ENCODE measurements at regions not wholly inside any gene's neighbourhood (a gene's known extent, or its start where the extent isn't known, plus 50 kb on each side); places are given as distances from the start of the nearest gene placed in this dataset.

DNA sequence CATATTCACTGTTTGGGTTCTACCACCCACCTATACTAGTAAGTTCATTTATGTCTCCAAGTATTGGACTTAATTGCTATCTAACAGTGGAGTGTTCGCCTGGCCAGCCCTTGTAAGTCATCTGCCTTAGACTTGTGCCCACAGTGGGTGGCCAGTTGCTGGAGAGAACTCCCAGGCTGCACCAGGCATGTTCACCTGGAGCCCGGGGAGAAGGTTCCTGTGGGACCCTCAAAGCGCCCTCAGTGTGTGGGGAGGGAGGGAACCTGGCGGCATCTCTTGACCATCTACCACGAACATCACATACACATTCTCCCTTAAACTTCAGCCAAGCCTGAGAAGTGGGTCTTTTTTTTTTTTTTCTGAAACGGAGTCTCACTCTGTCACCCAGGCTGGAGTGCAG is 138.1 kb downstream of the CPZ start:
- peaks cover 20% of the 10 kb centered on the region for H3K27me3 Mint-ChIP-seq (ENCODE audit: unreplicated experiment)
- H3K27ac Mint-ChIP-seq (ENCODE audit: unreplicated experiment), result no peak overlapping the region
- H3K4me1 Mint-ChIP-seq (ENCODE audit: low read depth, unreplicated experiment), result no peaks in the 10 kb centered on the region
- intact Hi-C loops (cut with micrococcal nuclease; ENCODE audit: unreplicated experiment), result no loop called here
- no peak for DNase-seq
- TF ChIP-seq, protein P1, sequence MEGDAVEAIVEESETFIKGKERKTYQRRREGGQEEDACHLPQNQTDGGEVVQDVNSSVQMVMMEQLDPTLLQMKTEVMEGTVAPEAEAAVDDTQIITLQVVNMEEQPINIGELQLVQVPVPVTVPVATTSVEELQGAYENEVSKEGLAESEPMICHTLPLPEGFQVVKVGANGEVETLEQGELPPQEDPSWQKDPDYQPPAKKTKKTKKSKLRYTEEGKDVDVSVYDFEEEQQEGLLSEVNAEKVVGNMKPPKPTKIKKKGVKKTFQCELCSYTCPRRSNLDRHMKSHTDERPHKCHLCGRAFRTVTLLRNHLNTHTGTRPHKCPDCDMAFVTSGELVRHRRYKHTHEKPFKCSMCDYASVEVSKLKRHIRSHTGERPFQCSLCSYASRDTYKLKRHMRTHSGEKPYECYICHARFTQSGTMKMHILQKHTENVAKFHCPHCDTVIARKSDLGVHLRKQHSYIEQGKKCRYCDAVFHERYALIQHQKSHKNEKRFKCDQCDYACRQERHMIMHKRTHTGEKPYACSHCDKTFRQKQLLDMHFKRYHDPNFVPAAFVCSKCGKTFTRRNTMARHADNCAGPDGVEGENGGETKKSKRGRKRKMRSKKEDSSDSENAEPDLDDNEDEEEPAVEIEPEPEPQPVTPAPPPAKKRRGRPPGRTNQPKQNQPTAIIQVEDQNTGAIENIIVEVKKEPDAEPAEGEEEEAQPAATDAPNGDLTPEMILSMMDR (IDR thresholded peaks at IDR 0.05; ENCODE audit: unreplicated experiment), result no peak
- H3K4me3 Mint-ChIP-seq (ENCODE audit: low read depth, unreplicated experiment), result no peak overlapping the region
- no TSS peak for BruUV-seq (replicated peaks)
- CTCF ChIA-PET, result no interaction called here
- H3K36me3 Mint-ChIP-seq (ENCODE audit: insufficient read depth, unreplicated experiment), result no peaks in the 10 kb centered on the region
- H3K9me3 Mint-ChIP-seq (ENCODE audit: low read depth, unreplicated experiment), result no peaks in the 10 kb centered on the region

DNA sequence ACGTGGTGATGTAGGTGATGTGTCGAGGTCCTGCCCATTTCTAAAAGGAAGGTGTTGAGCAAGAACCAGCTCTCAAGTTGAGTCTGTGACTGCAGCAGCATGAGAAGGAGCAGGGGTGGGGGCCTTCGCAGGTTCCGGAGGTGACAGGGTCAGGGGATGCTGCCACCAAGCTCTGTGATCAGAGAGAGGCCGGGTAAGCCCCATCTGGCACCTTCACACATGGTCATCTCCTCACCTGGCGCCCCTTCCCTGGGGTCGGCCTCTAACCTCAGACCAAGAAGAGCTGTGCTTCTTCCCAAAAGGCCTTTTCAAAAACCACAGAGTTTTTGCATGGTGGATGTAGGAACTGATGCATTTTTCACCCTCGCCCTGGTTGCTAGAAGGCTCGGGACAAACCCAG is 137.6 kb downstream of the CPZ start:
- H3K9me3 Mint-ChIP-seq (ENCODE audit: low read depth, unreplicated experiment), result no peaks in the 10 kb centered on the region
- H3K4me3 Mint-ChIP-seq (ENCODE audit: low read depth, unreplicated experiment), result no peak overlapping the region
- intact Hi-C loops (cut with micrococcal nuclease; ENCODE audit: unreplicated experiment), result no loop called here
- H3K36me3 Mint-ChIP-seq (ENCODE audit: insufficient read depth, unreplicated experiment), result no peaks in the 10 kb centered on the region
- TF ChIP-seq, protein P1 (IDR thresholded peaks at IDR 0.05; ENCODE audit: unreplicated experiment), result no peak
- no peak overlapping the region for H3K27ac Mint-ChIP-seq (ENCODE audit: unreplicated experiment)
- CTCF ChIA-PET, result no interaction called here
- H3K4me1 Mint-ChIP-seq (ENCODE audit: low read depth, unreplicated experiment), result no peaks in the 10 kb centered on the region
- peaks cover 20% of the 10 kb centered on the region for H3K27me3 Mint-ChIP-seq (ENCODE audit: unreplicated experiment)
- BruUV-seq (replicated peaks), result no TSS peak
- no peak for DNase-seq

DNA sequence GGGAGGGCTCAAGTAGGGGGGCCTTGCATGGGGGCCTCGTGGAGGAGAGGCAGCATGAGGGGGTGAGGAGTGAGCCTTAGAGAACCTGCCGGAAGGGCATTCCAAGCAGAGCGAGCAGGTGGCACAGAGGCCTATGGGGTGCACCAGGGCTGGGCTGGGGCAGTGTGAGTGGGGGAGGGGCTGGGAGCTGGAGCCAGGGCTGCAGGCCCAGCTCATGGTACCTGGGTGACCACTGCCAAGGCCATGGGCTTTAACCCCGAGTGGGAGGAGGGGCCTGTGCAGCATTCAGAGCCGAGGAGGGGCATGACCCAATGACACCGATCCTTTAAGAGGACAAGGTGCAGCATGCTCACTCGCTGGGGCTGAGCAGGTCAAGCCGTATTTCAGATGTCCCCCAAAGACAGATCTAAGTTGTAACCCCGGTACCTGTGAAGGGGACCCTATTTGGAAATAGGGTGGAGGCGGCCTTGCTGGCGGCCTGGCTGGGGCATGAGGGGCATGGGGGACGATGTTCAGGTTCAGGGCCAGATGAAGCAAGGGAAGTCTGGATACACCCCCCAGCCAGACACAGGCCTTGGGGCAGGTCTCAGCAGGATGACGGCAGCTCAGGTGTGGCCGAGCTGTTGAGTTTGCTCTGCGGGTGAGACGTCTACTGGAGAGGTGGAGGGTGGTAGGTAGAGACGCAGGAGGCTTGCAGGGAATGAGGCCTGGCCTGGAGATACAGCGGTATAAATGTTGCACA is 137.0 kb downstream of the CPZ start:
- no peaks in the 10 kb centered on the region for H3K9me3 Mint-ChIP-seq (ENCODE audit: low read depth, unreplicated experiment)
- H3K4me1 Mint-ChIP-seq (ENCODE audit: low read depth, unreplicated experiment), result no peaks in the 10 kb centered on the region
- CTCF ChIA-PET, result no interaction called here
- H3K27me3 Mint-ChIP-seq (ENCODE audit: unreplicated experiment), result peaks cover 26% of the 10 kb centered on the region
- no peak overlapping the region for H3K4me3 Mint-ChIP-seq (ENCODE audit: low read depth, unreplicated experiment)
- no peak overlapping the region for H3K27ac Mint-ChIP-seq (ENCODE audit: unreplicated experiment)
- no peaks in the 10 kb centered on the region for H3K36me3 Mint-ChIP-seq (ENCODE audit: insufficient read depth, unreplicated experiment)
- TF ChIP-seq, protein P1 (IDR thresholded peaks at IDR 0.05; ENCODE audit: unreplicated experiment), result no peak
- intact Hi-C loops (cut with micrococcal nuclease; ENCODE audit: unreplicated experiment), result no loop called here
- no peak for DNase-seq
- BruUV-seq (replicated peaks), result no TSS peak

GRCh38 chr4:8728536-8729407 is 136.2 kb downstream of the CPZ start:
- Mint-ChIP-seq H3K36me3 (ENCODE audit: insufficient read depth, unreplicated experiment) (peaks cover 6% of the 10 kb centered on the region), H3K27me3 (ENCODE audit: unreplicated experiment) (peaks cover 34% of the 10 kb centered on the region), H3K9me3 (ENCODE audit: low read depth, unreplicated experiment) (no peaks in the 10 kb centered on the region), H3K4me1 (ENCODE audit: low read depth, unreplicated experiment) (no peaks in the 10 kb centered on the region), H3K4me3 (ENCODE audit: low read depth, unreplicated experiment) (no peak overlapping the region), H3K27ac (ENCODE audit: unreplicated experiment) (no peak overlapping the region)
- TF ChIP-seq, protein P1 (IDR thresholded peaks at IDR 0.05; ENCODE audit: unreplicated experiment), result no peak
- no TSS peak for BruUV-seq (replicated peaks)
- CTCF ChIA-PET, result no interaction called here
- no peak for DNase-seq
- intact Hi-C loops (cut with micrococcal nuclease; ENCODE audit: unreplicated experiment), result no loop called here
